Testis (tissue), 2 donors: ENCODE measurements at regions not wholly inside any gene's neighbourhood (a gene's known extent, or its start where the extent isn't known, plus 50 kb on each side); places are given as distances from the start of the nearest gene placed in this dataset.
"Not testable (repeated sequence)": the region's sequence is repeated elsewhere in the genome, so short reads cannot be mapped to it uniquely, and the experiment has no call there.

Source experiments
- DNase-seq: peaks from one replicate; pipeline ENCODE4 v3.0.0-alpha.2; 2019
- H3K27ac ChIP-seq, 2 donors: fragments of 200-600 bp; sonication (generic); one replicate each; pipeline ENCODE4 v1.5.1; 2019
- H3K27me3 ChIP-seq: fragments of 200-600 bp; sonication (generic); one replicate; pipeline ENCODE4 v1.5.1; 2019
- H3K36me3 ChIP-seq: fragments of 200-600 bp; sonication (generic); one replicate; pipeline ENCODE4 v1.5.1; 2017; ENCODE audit warnings: low read depth; ENCODE audit errors: missing control alignments
- H3K4me1 ChIP-seq: fragments of 200-600 bp; sonication (generic); one replicate; pipeline ENCODE4 v1.5.1; 2019
- H3K4me3 ChIP-seq, 2 donors: fragments of 200-600 bp; sonication (generic); one replicate each; pipeline ENCODE4 v1.5.1; 2017 to 2019
- H3K9me3 ChIP-seq: fragments of 200-600 bp; sonication (generic); one replicate; pipeline ENCODE4 v1.5.1; 2017
- CTCF ChIP-seq, 3 experiments: fragments of 450-650 bp in 2 of 3; fragments of 200-600 bp in 1 of 3; sonication (generic) in 1 of 3; IDR thresholded peaks; one replicate each; pipeline ENCODE4 v1.5.1; 2016 to 2019; ENCODE audit warnings: antibody characterized with exemption in 3 of 3, mild to moderate bottlenecking in 2 of 3, moderate library complexity in 1 of 3
- POLR2A ChIP-seq: fragments of 450-650 bp; IDR thresholded peaks from one replicate; pipeline ENCODE4 v1.6.1; 2017; ENCODE audit warnings: antibody characterized with exemption, mild to moderate bottlenecking, moderate library complexity
- WGBS, 2 donors: methylation state at CpG; one replicate each; pipeline ENCODE4 v1.1.5; 2018; 5-methylcytosine and 5-hydroxymethylcytosine counted together
- intact Hi-C: fragments of 100-400 bp; cut with DNase I; formaldehyde crosslinking; loops from one replicate; pipeline ENCODE4 v1.15.1; 2023; ENCODE audit warnings: low total_unique reads

GRCh38 chrX:13411496-13412207 is 91.8 kb upstream of the ATXN3L start:
- TF ChIP-seq CTCF (IDR thresholded peaks at IDR 0.05) (no peak), POLR2A (no peak)
- no peaks in the 10 kb centered on the region for H3K36me3 ChIP-seq
- H3K4me3 ChIP-seq: no peak overlapping the region
- intact Hi-C loops: no loop called here
- no peaks in the 10 kb centered on the region for H3K27me3 ChIP-seq
- H3K9me3 ChIP-seq: no peaks in the 10 kb centered on the region
- WGBS, 2 donors: 83 to 85% methylated on average over 8 to 10 of the region's 10 CpGs
- H3K27ac ChIP-seq: no peak overlapping the region
- DNase-seq: no peak
- H3K4me1 ChIP-seq: no peaks in the 10 kb centered on the region

GRCh38 chrX:13408599-13408998 is 88.7 kb upstream of the ATXN3L start:
- DNase-seq, intact Hi-C loops, H3K36me3 ChIP-seq, H3K27me3 ChIP-seq, H3K4me3 ChIP-seq, H3K9me3 ChIP-seq, H3K27ac ChIP-seq, H3K4me1 ChIP-seq: not testable (repeated sequence)
- WGBS, 2 donors: 100% methylated on average over 1 of the region's 1 CpG; no CpG with 5 or more reads in 1 of the 2 donors

GRCh38 chrX:13404777-13405176 is 84.9 kb upstream of the ATXN3L start:
- not testable (repeated sequence) for H3K4me3 ChIP-seq, DNase-seq, H3K36me3 ChIP-seq

GRCh38 chrX:13404364-13404763 is 84.5 kb upstream of the ATXN3L start:
- no peaks in the 10 kb centered on the region for H3K9me3 ChIP-seq
- H3K27me3 ChIP-seq: no peaks in the 10 kb centered on the region
- no peaks in the 10 kb centered on the region for H3K4me1 ChIP-seq
- intact Hi-C loops: no loop called here
- TF ChIP-seq POLR2A: no peak
- no peak for TF ChIP-seq CTCF (IDR thresholded peaks at IDR 0.05)
- no peak for DNase-seq
- WGBS, 2 donors: 80 to 83% methylated on average over 1 to 6 of the region's 6 CpGs
- H3K36me3 ChIP-seq: no peaks in the 10 kb centered on the region
- H3K4me3 ChIP-seq: no peak overlapping the region
- H3K27ac ChIP-seq: no peak overlapping the region

More at GRCh38 chrX:13404777-13405176, 84.9 kb upstream of the ATXN3L start:
- WGBS, 2 donors: 48 to 100% methylated on average over 1 to 2 of the region's 7 CpGs
- H3K9me3 ChIP-seq, H3K4me1 ChIP-seq, H3K27me3 ChIP-seq, intact Hi-C loops, H3K27ac ChIP-seq: not testable (repeated sequence)

- Histone ChIP-seq H3K27me3 (no peaks in the 10 kb centered on the region), H3K27ac (no peak overlapping the region), H3K9me3 (no peaks in the 10 kb centered on the region), H3K4me3 (no peak overlapping the region), H3K36me3 (no peaks in the 10 kb centered on the region), H3K4me1 (no peaks in the 10 kb centered on the region)
- TF ChIP-seq CTCF (IDR thresholded peaks at IDR 0.05) (no peak), POLR2A (no peak)
- 92 to 96% methylated on average over 2 of the region's 2 CpGs for WGBS, 2 donors
- DNase-seq: no peak
- intact Hi-C loops: no loop called here
Measured at GRCh38 chrX:13401724-13402123, 81.9 kb upstream of the ATXN3L start.

- no peak overlapping the region for H3K27ac ChIP-seq
- H3K36me3 ChIP-seq: no peaks in the 10 kb centered on the region
- no peak for TF ChIP-seq CTCF (IDR thresholded peaks at IDR 0.05)
- no peak for TF ChIP-seq POLR2A
- no peaks in the 10 kb centered on the region for H3K9me3 ChIP-seq
- 86 to 92% methylated on average over 1 of the region's 1 CpG for WGBS, 2 donors
- no peaks in the 10 kb centered on the region for H3K4me1 ChIP-seq
- no peaks in the 10 kb centered on the region for H3K27me3 ChIP-seq
- no peak overlapping the region for H3K4me3 ChIP-seq
- intact Hi-C loops: no loop called here
- no peak for DNase-seq
Measured at GRCh38 chrX:13398839-13399238, 79.0 kb upstream of the ATXN3L start.
